Right lobe of liver (tissue), 6 donors: ENCODE measurements at regions not wholly inside any gene's neighbourhood (a gene's known extent, or its start where the extent isn't known, plus 50 kb on each side); places are given as distances from the start of the nearest gene placed in this dataset.
"Not testable (repeated sequence)": the region's sequence is repeated elsewhere in the genome, so short reads cannot be mapped to it uniquely, and the experiment has no call there.

Experiments
- ATAC-seq, 4 donors: fragments of 200-7000 bp; cut with Tn5 transposase; one replicate each; pipeline ENCODE4 v1.9.1; 2020; ENCODE audit warnings: mild to moderate bottlenecking in 4 of 4, moderate library complexity in 4 of 4
- DNase-seq, 3 donors: peaks; one replicate each; pipeline ENCODE4 v3.0.0-alpha.2; 2020
- H3K27ac ChIP-seq, 3 donors: fragments of 200-600 bp; one replicate each; pipeline ENCODE4 v1.8.0; 2022
- H3K27me3 ChIP-seq, 2 donors: fragments of 200-600 bp; one replicate each; pipeline ENCODE4 v1.8.0; 2022
- H3K36me3 ChIP-seq, 4 donors: fragments of 200-600 bp; sonication (generic) in 1 of 4; one replicate each; pipeline versions ENCODE4 v1.5.1 to v1.8.0; 2017 to 2022; ENCODE audit warnings: control low read depth in 1 of 4
- H3K4me1 ChIP-seq, 4 donors: fragments of 200-600 bp; sonication (generic) in 1 of 4; one replicate each; pipeline versions ENCODE4 v1.5.1 to v1.8.0; 2017 to 2022; ENCODE audit warnings: control low read depth in 1 of 4
- H3K4me3 ChIP-seq, 3 donors: fragments of 200-600 bp; one replicate each; pipeline ENCODE4 v1.8.0; 2022
- H3K9me3 ChIP-seq, 4 donors: fragments of 200-600 bp; sonication (generic) in 1 of 4; one replicate each; pipeline versions ENCODE4 v1.5.1 to v1.8.0; 2017 to 2022; ENCODE audit warnings: control low read depth in 1 of 4
- POLR2A ChIP-seq: fragments of 450-650 bp; IDR thresholded peaks from one replicate; pipeline ENCODE4 v1.6.1; 2017; ENCODE audit warnings: antibody characterized with exemption, mild to moderate bottlenecking
- WGBS: methylation state at CpG from one replicate; pipeline ENCODE4 v1.1.6; 2018; ENCODE audit warnings: low coverage, low lambda C conversion rate; ENCODE audit not compliant: insufficient coverage; ENCODE audit errors: missing lambda C conversion rate; 5-methylcytosine and 5-hydroxymethylcytosine counted together
- intact Hi-C, 2 donors: fragments of 100-400 bp; cut with DNase I; formaldehyde crosslinking; loops; one replicate each; pipeline versions ENCODE4 v1.11.2 to v1.14.1; 2022
- TF ChIP-seq, protein P1 (sequence below), 4 donors: fragments of 200-600 bp in 3 of 4; fragments of 450-650 bp in 1 of 4; IDR thresholded peaks; one replicate each; pipeline versions ENCODE4 v1.5.1 to v1.8.0; 2016 to 2022; ENCODE audit warnings: antibody characterized with exemption in 4 of 4, mild to moderate bottlenecking in 2 of 4
- donor health status: DM: no; HTN: yes; CAD: no.
- donor health status: DM: no; HTN: no; CAD: no.
- donor health status: DM: no; HTN: no; CAD: no.
- donor health status: DM: no; HTN: yes; CAD: no.
- donor health status: DM: no; HTN: yes; CAD: no.

DNA sequence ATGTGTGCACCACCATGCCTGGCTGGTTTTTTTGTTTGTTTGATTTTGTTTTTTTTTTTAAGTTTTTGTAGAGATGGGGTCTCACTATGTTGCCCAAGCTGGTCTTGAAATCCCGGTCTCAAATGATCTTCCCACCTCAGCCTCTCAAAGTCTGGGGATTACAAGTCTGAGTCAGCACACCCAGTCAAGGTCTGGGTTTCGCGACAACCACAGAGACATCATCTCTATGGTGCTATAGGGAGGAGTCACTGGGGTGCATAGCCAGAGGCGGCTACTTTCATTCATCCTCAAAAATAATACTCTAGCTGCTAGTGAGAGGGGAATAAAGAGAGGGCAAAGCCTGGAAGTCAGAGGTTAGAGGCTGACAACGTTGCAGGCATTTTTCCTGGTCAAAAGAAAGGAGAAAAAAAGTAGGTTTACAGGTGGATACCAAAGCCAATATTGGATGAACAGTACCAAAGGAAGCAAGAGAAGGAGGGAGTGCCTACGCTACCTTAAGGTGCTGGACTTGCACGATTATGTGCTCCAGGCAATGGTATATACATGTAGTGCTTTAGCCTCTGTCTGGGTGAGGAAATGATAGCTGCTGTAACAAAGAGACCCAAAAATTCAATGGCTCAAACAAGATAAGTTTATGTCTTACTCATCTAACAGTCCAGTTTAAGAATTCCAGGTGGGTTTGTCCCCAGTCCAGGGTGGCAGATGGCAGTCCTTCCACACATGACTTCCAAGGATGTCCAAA, 178.3 kb downstream of the SKIDA1 start:
- Histone ChIP-seq H3K36me3 (no peaks in the 10 kb centered on the region), H3K27me3 (no peaks in the 10 kb centered on the region), H3K27ac (no peak overlapping the region), H3K9me3 (no peaks in the 10 kb centered on the region), H3K4me3 (no peak overlapping the region), H3K4me1 (no peaks in the 10 kb centered on the region)
- DNase-seq (no peak), ATAC-seq (no peak)
- intact Hi-C loops = no loop called here
- TF ChIP-seq, protein P1, sequence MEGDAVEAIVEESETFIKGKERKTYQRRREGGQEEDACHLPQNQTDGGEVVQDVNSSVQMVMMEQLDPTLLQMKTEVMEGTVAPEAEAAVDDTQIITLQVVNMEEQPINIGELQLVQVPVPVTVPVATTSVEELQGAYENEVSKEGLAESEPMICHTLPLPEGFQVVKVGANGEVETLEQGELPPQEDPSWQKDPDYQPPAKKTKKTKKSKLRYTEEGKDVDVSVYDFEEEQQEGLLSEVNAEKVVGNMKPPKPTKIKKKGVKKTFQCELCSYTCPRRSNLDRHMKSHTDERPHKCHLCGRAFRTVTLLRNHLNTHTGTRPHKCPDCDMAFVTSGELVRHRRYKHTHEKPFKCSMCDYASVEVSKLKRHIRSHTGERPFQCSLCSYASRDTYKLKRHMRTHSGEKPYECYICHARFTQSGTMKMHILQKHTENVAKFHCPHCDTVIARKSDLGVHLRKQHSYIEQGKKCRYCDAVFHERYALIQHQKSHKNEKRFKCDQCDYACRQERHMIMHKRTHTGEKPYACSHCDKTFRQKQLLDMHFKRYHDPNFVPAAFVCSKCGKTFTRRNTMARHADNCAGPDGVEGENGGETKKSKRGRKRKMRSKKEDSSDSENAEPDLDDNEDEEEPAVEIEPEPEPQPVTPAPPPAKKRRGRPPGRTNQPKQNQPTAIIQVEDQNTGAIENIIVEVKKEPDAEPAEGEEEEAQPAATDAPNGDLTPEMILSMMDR (IDR thresholded peaks at IDR 0.05) = no peak
- no peak for TF ChIP-seq POLR2A
- 40% methylated on average over 4 of the region's 7 CpGs for WGBS

GRCh38 chr10:21343087-21343486, 182.4 kb downstream of the SKIDA1 start:
- TF ChIP-seq, protein P1 (IDR thresholded peaks at IDR 0.05) = no peak
- TF ChIP-seq POLR2A = no peak
- intact Hi-C loops = no loop called here
- Histone ChIP-seq H3K4me3 (no peak overlapping the region), H3K27me3 (no peaks in the 10 kb centered on the region), H3K27ac (no peak overlapping the region), H3K9me3 (no peaks in the 10 kb centered on the region), H3K4me1 (no peaks in the 10 kb centered on the region), H3K36me3 (no peaks in the 10 kb centered on the region)
- 91% methylated on average over 2 of the region's 3 CpGs for WGBS
- DNase-seq = no peak
- no peak for ATAC-seq

DNA sequence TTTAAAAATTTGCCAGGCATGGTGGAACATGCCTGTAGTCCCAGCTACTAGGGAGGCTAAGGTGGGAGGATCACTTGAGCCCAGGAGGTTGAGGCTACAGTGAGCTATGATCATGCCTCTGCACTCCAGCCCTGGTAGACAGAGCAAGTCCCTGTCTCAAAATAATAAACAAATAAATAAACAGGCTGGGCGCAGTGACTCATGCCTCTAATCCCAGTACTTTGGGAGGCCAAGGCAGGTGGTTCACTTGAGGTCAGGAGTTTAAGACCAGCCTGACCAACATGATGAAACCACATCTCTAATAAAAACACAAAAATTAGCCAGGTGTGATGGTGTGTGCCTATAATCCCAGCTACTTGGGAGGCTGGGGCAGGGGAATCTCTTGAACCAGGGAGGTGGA, 183.0 kb downstream of the SKIDA1 start:
- H3K4me1 ChIP-seq, H3K27me3 ChIP-seq, DNase-seq, intact Hi-C loops, ATAC-seq, H3K36me3 ChIP-seq, H3K4me3 ChIP-seq, H3K9me3 ChIP-seq, H3K27ac ChIP-seq: not testable (repeated sequence)
- WGBS = 73% methylated on average over 1 of the region's 1 CpG

GRCh38 chr10:21340331-21340730, 185.2 kb downstream of the SKIDA1 start:
- no peaks in the 10 kb centered on the region for H3K4me1 ChIP-seq
- WGBS = no CpG with 5 or more reads among the region's 3 CpGs
- no peak for DNase-seq

DNA sequence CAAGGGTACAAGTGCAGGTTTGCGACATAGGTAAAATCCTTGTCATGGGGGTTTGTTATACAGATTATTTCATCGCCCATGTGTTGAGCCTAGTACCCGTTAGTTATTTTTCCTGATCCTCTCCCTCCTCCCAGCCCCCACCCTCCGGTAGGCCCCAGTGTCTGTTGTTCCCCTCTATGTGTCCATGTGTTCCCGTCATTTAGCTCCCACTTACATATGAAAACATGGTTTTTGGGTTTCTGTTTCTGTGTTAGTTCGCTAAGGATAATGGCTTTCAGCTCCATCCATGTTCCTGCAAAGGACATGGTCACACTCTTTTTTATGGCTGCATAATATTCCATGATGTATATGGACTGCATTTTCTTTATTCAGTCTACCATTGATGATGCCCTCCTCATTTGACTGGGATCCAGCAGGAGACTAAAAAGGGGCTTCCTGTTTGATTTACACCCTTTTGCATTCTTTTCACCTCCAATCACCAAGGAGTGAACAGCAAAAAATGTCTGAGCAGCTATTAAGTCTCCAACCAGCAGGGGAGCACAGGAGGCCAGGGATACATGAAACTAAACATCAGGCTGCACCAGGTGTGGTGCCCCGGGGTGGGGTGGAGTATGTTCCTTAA, 188.2 kb downstream of the SKIDA1 start:
- Histone ChIP-seq H3K4me3 (no peak overlapping the region), H3K27me3 (no peaks in the 10 kb centered on the region), H3K36me3 (no peaks in the 10 kb centered on the region), H3K9me3 (no peaks in the 10 kb centered on the region), H3K4me1 (no peaks in the 10 kb centered on the region), H3K27ac (no peak overlapping the region)
- TF ChIP-seq, protein P1 (IDR thresholded peaks at IDR 0.05) = no peak
- no peak for TF ChIP-seq POLR2A
- intact Hi-C loops = no loop called here
- ATAC-seq (no peak), DNase-seq (no peak)
- WGBS = 65% methylated on average over 5 of the region's 7 CpGs

More at GRCh38 chr10:21340331-21340730, 185.2 kb downstream of the SKIDA1 start:
- no peaks in the 10 kb centered on the region for H3K36me3 ChIP-seq
- H3K4me3 ChIP-seq = no peak overlapping the region
- H3K27ac ChIP-seq = no peak overlapping the region
- H3K9me3 ChIP-seq = no peaks in the 10 kb centered on the region
- no peak for TF ChIP-seq POLR2A
- TF ChIP-seq, protein P1 (IDR thresholded peaks at IDR 0.05) = no peak
- intact Hi-C loops = no loop called here
- ATAC-seq = no peak
- no peaks in the 10 kb centered on the region for H3K27me3 ChIP-seq
